IMR-90 (cell line): ENCODE measurements at regions not wholly inside any gene's neighbourhood (a gene's known extent, or its start where the extent isn't known, plus 50 kb on each side); places are given as distances from the start of the nearest gene placed in this dataset.

Experiments
- ATAC-seq: fragments of 200-7000 bp; cut with Tn5 transposase; 2 replicates; pipeline ENCODE4 v1.9.1; 2020; ENCODE audit warnings: low read depth, mild to moderate bottlenecking, moderate library complexity
- BruUV-seq: library from RNA; stranded (reverse); fragments of 400-500 nt; replicated peaks from 2 replicates; lab custom pipeline; 2021; lab: Mats Ljungman, UMichigan
- CTCF ChIA-PET: fragments of 300-600 bp; formaldehyde crosslinking; extraction: SDS; loops from one replicate; lab custom pipeline; 2021; ENCODE audit warnings: antibody characterized with exemption; lab: Yijun Ruan, JAX
- POLR2A ChIA-PET: fragments of 300-600 bp; sonication (Branson Sonifier 250); formaldehyde crosslinking; loops from one replicate; lab custom pipeline; 2022; ENCODE audit warnings: antibody characterized with exemption; ENCODE audit not compliant: unreplicated experiment; lab: Charles Lee
- DNase-seq: peaks from one replicate; pipeline ENCODE4 v3.0.0; 2013
- H2AFZ ChIP-seq: replicated peaks from 2 replicates; pipeline ENCODE3; 2013; ENCODE audit warnings: low read length, mild to moderate bottlenecking; ENCODE audit not compliant: poor library complexity
- H2AK5ac ChIP-seq: 2 replicates; pipeline ENCODE4 v1.6.1; 2013; ENCODE audit warnings: low read depth, low read length, inconsistent platforms
- H2AK9ac ChIP-seq: replicated peaks from 2 replicates; pipeline ENCODE3; 2013; ENCODE audit warnings: mild to moderate bottlenecking, low read depth, low read length, moderate library complexity; ENCODE audit not compliant: poor library complexity
- H2BK120ac ChIP-seq: 2 replicates; pipeline ENCODE4 v1.6.1; 2013; ENCODE audit warnings: low read depth, low read length, inconsistent platforms
- H2BK15ac ChIP-seq: 3 replicates; pipeline ENCODE4 v1.6.1; 2013; ENCODE audit warnings: low read depth, low read length, inconsistent platforms
- H2BK20ac ChIP-seq: 2 replicates; pipeline ENCODE4 v1.6.1; 2013; ENCODE audit warnings: low read depth, mild to moderate bottlenecking, inconsistent platforms, low read length, moderate library complexity
- H2BK5ac ChIP-seq: 2 replicates; pipeline ENCODE4 v1.6.1; 2013; ENCODE audit warnings: mild to moderate bottlenecking, low read depth, low read length, inconsistent platforms; ENCODE audit not compliant: poor library complexity, severe bottlenecking
- H3K14ac ChIP-seq: replicated peaks from 2 replicates; pipeline ENCODE4 v1.6.1; 2013; ENCODE audit warnings: low read depth, low read length, inconsistent platforms
- H3K18ac ChIP-seq: 2 replicates; pipeline ENCODE4 v1.6.1; 2013; ENCODE audit warnings: low read depth, low read length, control low read depth
- H3K23ac ChIP-seq: 2 replicates; pipeline ENCODE4 v1.6.1; 2013; ENCODE audit warnings: low read depth, low read length, inconsistent platforms
- H3K27ac ChIP-seq: 2 replicates; pipeline ENCODE4 v1.5.1; 2013; ENCODE audit warnings: mild to moderate bottlenecking, control low read depth, low read length; ENCODE audit not compliant: insufficient read depth
- H3K27me3 ChIP-seq: 2 replicates; pipeline ENCODE4 v1.6.1; 2013; ENCODE audit warnings: low read length; ENCODE audit not compliant: control insufficient read depth, insufficient read depth
- H3K36me3 ChIP-seq: 2 replicates; pipeline ENCODE4 v1.6.1; 2013; ENCODE audit warnings: low read length, mixed read lengths; ENCODE audit not compliant: control insufficient read depth, insufficient read depth
- H3K4ac ChIP-seq: 2 replicates; pipeline ENCODE4 v1.6.1; 2013; ENCODE audit warnings: low read depth, low read length, inconsistent platforms
- H3K4me1 ChIP-seq: 2 replicates; pipeline ENCODE4 v1.6.1; 2013; ENCODE audit warnings: low read length, mixed read lengths; ENCODE audit not compliant: control insufficient read depth, insufficient read depth
- H3K4me2 ChIP-seq: 2 replicates; pipeline ENCODE4 v1.6.1; 2013; ENCODE audit warnings: low read depth, mild to moderate bottlenecking, control low read depth, low read length, moderate library complexity
- H3K4me3 ChIP-seq: 2 replicates; pipeline ENCODE4 v1.5.1; 2013; ENCODE audit warnings: low read depth, mild to moderate bottlenecking, control low read depth, low read length, moderate library complexity; ENCODE audit not compliant: insufficient read depth
- H3K56ac ChIP-seq: 2 replicates; pipeline ENCODE4 v1.6.1; 2013; ENCODE audit warnings: low read length, inconsistent platforms; ENCODE audit not compliant: insufficient read depth; ENCODE audit errors: extremely low read depth
- H3K79me1 ChIP-seq, 2 experiments: 2 replicates each; pipeline ENCODE4 v1.6.1; 2013; ENCODE audit warnings: low read length in 2 of 2, inconsistent platforms in 1 of 2, low read depth in 1 of 2
- H3K9ac ChIP-seq: 2 replicates; pipeline ENCODE4 v1.6.1; 2013; ENCODE audit warnings: low read depth, low read length, control low read depth
- H3K9me1 ChIP-seq: 2 replicates; pipeline ENCODE4 v1.6.1; 2013; ENCODE audit warnings: low read length, inconsistent platforms; ENCODE audit not compliant: insufficient read depth
- H3K9me3 ChIP-seq: 2 replicates; pipeline ENCODE4 v1.6.1; 2013; ENCODE audit warnings: low read length; ENCODE audit not compliant: control insufficient read depth, insufficient read depth
- H4K20me1 ChIP-seq: 2 replicates; pipeline ENCODE4 v1.6.1; 2013; ENCODE audit warnings: low read length, inconsistent platforms; ENCODE audit not compliant: insufficient read depth
- H4K5ac ChIP-seq: 2 replicates; pipeline ENCODE4 v1.6.1; 2013; ENCODE audit warnings: mild to moderate bottlenecking, low read depth, low read length, control low read depth
- H4K8ac ChIP-seq, 2 experiments: 2 replicates each; pipeline ENCODE4 v1.6.1; 2013; ENCODE audit warnings: low read depth in 2 of 2, low read length in 2 of 2, control low read depth in 1 of 2, inconsistent platforms in 1 of 2
- H4K91ac ChIP-seq: 2 replicates; pipeline ENCODE4 v1.6.1; 2013; ENCODE audit warnings: low read depth, low read length, inconsistent platforms; ENCODE audit not compliant: insufficient read depth
- BHLHE40 ChIP-seq: fragments of 150-350 bp; IDR thresholded peaks from 2 replicates; pipeline ENCODE4 v1.6.1; 2016; ENCODE audit warnings: mild to moderate bottlenecking, low read depth, low read length
- CEBPB ChIP-seq: IDR thresholded peaks from 2 replicates; pipeline ENCODE4 v1.6.1; 2012; ENCODE audit warnings: low read depth, low read length, improper control_type of control experiment
- ELK1 ChIP-seq: fragments of 150-350 bp; IDR thresholded peaks from 2 replicates; pipeline ENCODE4 v1.6.1; 2016; ENCODE audit warnings: low read depth, mild to moderate bottlenecking, low read length, moderate library complexity, borderline replicate concordance
- FOS ChIP-seq: fragments of 150-350 bp; IDR thresholded peaks from 2 replicates; pipeline ENCODE4 v1.6.1; 2016; ENCODE audit warnings: low read depth, low read length
- MAFK ChIP-seq: IDR thresholded peaks from 2 replicates; pipeline ENCODE4 v1.6.1; 2012; ENCODE audit warnings: low read depth, low read length, improper control_type of control experiment
- POLR2A ChIP-seq: IDR thresholded peaks from 2 replicates; pipeline ENCODE4 v1.6.1; 2012; ENCODE audit warnings: mild to moderate bottlenecking, low read depth, low read length
- RAD21 ChIP-seq: IDR thresholded peaks from 2 replicates; pipeline ENCODE4 v1.6.1; 2012; ENCODE audit warnings: low read length, improper control_type of control experiment
- RFX5 ChIP-seq: IDR thresholded peaks from 2 replicates; pipeline ENCODE4 v1.8.0; 2012; ENCODE audit warnings: low read depth, mild to moderate bottlenecking, low read length, moderate library complexity
- SMC3 ChIP-seq: fragments of 150-350 bp; IDR thresholded peaks from 2 replicates; pipeline ENCODE4 v1.6.1; 2016; ENCODE audit warnings: low read depth, mild to moderate bottlenecking, antibody characterized with exemption, low read length, moderate library complexity
- USF2 ChIP-seq: fragments of 150-350 bp; IDR thresholded peaks from 2 replicates; pipeline ENCODE4 v1.6.1; 2017; ENCODE audit warnings: mild to moderate bottlenecking, antibody characterized with exemption, low read length, low read depth
- WGBS, 2 experiments: methylation state at CpG; one replicate each; pipeline versions ENCODE4 v1.1.5 to v1.1.7; 2013; ENCODE audit warnings: missing lambda C conversion rate in 2 of 2; ENCODE audit not compliant: insufficient read length in 1 of 2; ENCODE audit errors: extremely low coverage in 2 of 2; 5-methylcytosine and 5-hydroxymethylcytosine counted together
- dilution Hi-C: fragments of 300-500 bp; cut with HindIII; formaldehyde crosslinking; loops from one replicate; pipeline ENCODE4 v1.14.3; 2018; ENCODE audit warnings: low sequenced_read_pairs; ENCODE audit not compliant: unreplicated experiment
- in situ Hi-C: fragments of 300-500 bp; cut with MboI; formaldehyde crosslinking; loops from 3 replicates; pipeline ENCODE4 v1.14.3; 2019; ENCODE audit warnings: low sequenced_read_pairs, inconsistent platforms, mixed read lengths
- intact Hi-C: fragments of 100-400 bp; cut with micrococcal nuclease; formaldehyde crosslinking; loops from 2 replicates; pipeline ENCODE4 v1.10.0; 2022

- Histone ChIP-seq H3K56ac (no peak overlapping the region), H3K4me2 (no peak overlapping the region), H4K20me1 (no peaks in the 10 kb centered on the region), H3K18ac (no peak overlapping the region), H2BK120ac (no peak overlapping the region), H3K4ac (no peak overlapping the region), H3K9ac (no peak overlapping the region), H3K4me1 (no peaks in the 10 kb centered on the region), H2AK9ac (no peak overlapping the region), H3K23ac (no peak overlapping the region), H2AFZ (no peak overlapping the region), H2AK5ac (no peak overlapping the region), H3K79me1 (no peaks in the 10 kb centered on the region), H4K8ac (no peak overlapping the region), H4K91ac (no peak overlapping the region), H3K36me3 (no peaks in the 10 kb centered on the region), H4K5ac (no peak overlapping the region), H3K27ac (no peak overlapping the region), H2BK20ac (no peak overlapping the region), H3K4me3 (no peak overlapping the region), H2BK5ac (no peak overlapping the region), H3K9me3 (peaks cover 17% of the 10 kb centered on the region), H3K27me3 (no peaks in the 10 kb centered on the region), H3K14ac (no peak overlapping the region), H2BK15ac (no peak overlapping the region), H3K9me1 (no peaks in the 10 kb centered on the region)
- no peak for TF ChIP-seq FOS
- TF ChIP-seq CEBPB = no peak
- no peak for TF ChIP-seq MAFK
- TF ChIP-seq POLR2A = no peak
- TF ChIP-seq SMC3 = no peak
- TF ChIP-seq USF2 = no peak
- TF ChIP-seq RFX5 = no peak
- no peak for TF ChIP-seq BHLHE40
- no peak for TF ChIP-seq ELK1
- no peak for TF ChIP-seq RAD21
- intact Hi-C loops (no loop called here), in situ Hi-C loops (no loop called here), dilution Hi-C loops (no loop called here)
- ChIA-PET POLR2A (no interaction called here), CTCF (no interaction called here)
- DNase-seq (no peak), ATAC-seq (no peak)
- BruUV-seq = no TSS peak
- WGBS, 2 experiments = no CpG with 5 or more reads among the region's 10 CpGs
These were observed 272.8 kb upstream of the HDAC4 start for GRCh38 chr2:239673641-239674040.
